Muscle of arm (tissue), 1 donor: ENCODE measurements at regions not wholly inside any gene's neighbourhood (a gene's known extent, or its start where the extent isn't known, plus 50 kb on each side); places are given as distances from the start of the nearest gene placed in this dataset.
"Not testable (repeated sequence)": the region's sequence is repeated elsewhere in the genome, so short reads cannot be mapped to it uniquely, and the experiment has no call there.

Source experiments
- DNase-seq: peaks from one replicate; pipeline ENCODE4 v3.0.0-alpha.2; 2013

- DNase-seq: no peak
Measured at GRCh38 chr2:48043746-48044145, 137.4 kb upstream of the FBXO11 start.

GRCh38 chr2:48045613-48046012 lies 139.3 kb upstream of the FBXO11 start:
- no peak for DNase-seq

- DNase-seq: peak; percentile 86
Measured at GRCh38 chr2:48048476-48049171, 142.3 kb upstream of the FBXO11 start.

- DNase-seq: no peak
Measured at GRCh38 chr2:48049371-48049770, 143.1 kb upstream of the FBXO11 start.

- no peak for DNase-seq
Measured at GRCh38 chr2:48050711-48051110, 144.4 kb upstream of the FBXO11 start.

GRCh38 chr2:48059975-48060374 lies 153.7 kb upstream of the FBXO11 start:
- DNase-seq: no peak

GRCh38 chr2:48061656-48062055 lies 155.4 kb upstream of the FBXO11 start:
- not testable (repeated sequence) for DNase-seq

GRCh38 chr2:48065096-48065495 lies 158.8 kb upstream of the FBXO11 start:
- DNase-seq: no peak

- no peak for DNase-seq
Measured at GRCh38 chr2:48066000-48066399, 159.7 kb upstream of the FBXO11 start.

GRCh38 chr2:48069769-48070168 lies 163.5 kb upstream of the FBXO11 start:
- DNase-seq: no peak

- no peak for DNase-seq
Measured at GRCh38 chr2:48070415-48070814, 164.1 kb upstream of the FBXO11 start.

GRCh38 chr2:48072583-48072982 lies 166.3 kb upstream of the FBXO11 start:
- no peak for DNase-seq

- peak; percentile 16 for DNase-seq
Measured at GRCh38 chr2:48075631-48076030, 169.3 kb upstream of the FBXO11 start.

- DNase-seq: peak; percentile 9
Measured at GRCh38 chr2:48080534-48081316, 174.4 kb upstream of the FBXO11 start.

- no peak for DNase-seq
Measured at GRCh38 chr2:48081317-48081628, 175.0 kb upstream of the FBXO11 start.

- no peak for DNase-seq
Measured at GRCh38 chr2:48085888-48086287, 179.6 kb upstream of the FBXO11 start.

- DNase-seq: no peak
Measured at GRCh38 chr2:48088994-48089393, 182.7 kb upstream of the FBXO11 start.

GRCh38 chr2:48089644-48090043 lies 183.3 kb upstream of the FBXO11 start:
- DNase-seq: no peak

GRCh38 chr2:48092846-48093803 lies 186.8 kb upstream of the FBXO11 start:
- no peak for DNase-seq

GRCh38 chr2:48096765-48097164 lies 190.5 kb upstream of the FBXO11 start:
- not testable (repeated sequence) for DNase-seq

- no peak for DNase-seq
Measured at GRCh38 chr2:48098539-48098938, 192.2 kb upstream of the FBXO11 start.

- DNase-seq: no peak
Measured at GRCh38 chr2:48104418-48104817, 198.1 kb upstream of the FBXO11 start.
